ENCODE measurements at regions not wholly inside any gene's neighbourhood (a gene's known extent, or its start where the extent isn't known, plus 50 kb on each side); places are given as distances from the start of the nearest gene placed in this dataset.
"Not testable (repeated sequence)": the region's sequence is repeated elsewhere in the genome, so short reads cannot be mapped to it uniquely, and the experiment has no call there.

DNA sequence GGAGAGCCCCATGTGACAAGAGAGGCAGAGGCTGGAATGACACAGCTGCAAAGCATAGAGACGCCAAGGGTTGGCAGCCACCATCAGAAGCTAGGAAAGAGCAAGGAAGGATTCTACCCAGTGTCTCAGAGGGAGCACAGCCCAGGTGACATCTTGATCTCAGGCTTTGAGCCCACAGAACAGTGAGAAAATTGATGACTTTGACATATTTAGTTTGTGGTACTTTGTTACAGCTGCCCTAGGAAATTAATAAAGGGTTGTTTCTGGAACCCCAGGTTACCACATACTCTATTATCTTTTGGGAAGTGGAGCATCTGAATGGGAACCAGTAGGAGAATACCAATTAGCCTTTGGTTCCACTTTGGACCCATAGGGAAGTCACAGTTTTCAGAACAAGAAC lies 231.7 kb downstream of the ZNF621 start:
- no peak for DNase-seq

DNA sequence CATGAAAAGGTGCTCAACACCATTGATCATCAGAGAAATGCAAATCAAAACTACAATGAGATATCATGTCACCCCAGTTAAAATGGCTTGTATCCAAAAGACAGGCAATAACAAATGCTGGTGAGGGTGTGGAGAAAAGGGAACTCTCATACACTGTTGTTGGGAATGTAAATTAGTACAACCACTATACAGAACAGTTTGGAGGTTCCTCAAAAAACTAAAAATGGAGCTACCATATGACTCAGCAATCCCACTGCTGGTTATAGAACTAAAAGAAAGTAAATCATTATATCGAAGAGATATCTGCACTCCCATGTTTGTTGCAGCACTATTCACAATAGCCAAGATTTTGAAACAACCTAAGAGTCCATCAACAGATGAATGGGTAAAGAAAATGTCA lies 238.0 kb downstream of the ZNF621 start:
- DNase-seq: not testable (repeated sequence)

GRCh38 chr3:40763807-40764206 lies 239.0 kb downstream of the ZNF621 start:
- DNase-seq: no peak

DNA sequence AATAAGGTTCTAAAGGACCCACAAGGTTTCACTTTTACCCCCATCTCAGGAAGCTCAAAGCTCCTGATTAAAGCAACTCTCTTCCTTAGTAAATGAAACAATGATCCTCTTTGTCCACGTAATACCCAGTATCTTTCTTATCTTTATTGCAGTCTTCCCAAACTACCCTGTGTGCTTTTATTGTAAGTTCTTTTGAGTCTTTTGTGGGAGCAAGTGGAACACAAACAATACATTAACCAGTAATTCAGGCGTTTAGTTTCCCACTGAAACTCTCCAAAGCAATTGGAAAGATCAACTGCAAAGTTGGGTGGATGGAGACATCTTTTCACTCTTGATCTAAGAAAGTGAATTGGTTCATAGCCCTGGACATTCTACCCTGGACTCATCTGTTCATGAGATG lies 240.0 kb downstream of the ZNF621 start:
- no peak for DNase-seq

GRCh38 chr3:40765884-40766283 lies 241.1 kb downstream of the ZNF621 start:
- DNase-seq: no peak

- no peak for DNase-seq
Observed at GRCh38 chr3:40766396-40766795, 241.6 kb downstream of the ZNF621 start.

GRCh38 chr3:40768046-40768445 lies 243.3 kb downstream of the ZNF621 start:
- DNase-seq: no peak

- DNase-seq: no peak
Observed at GRCh38 chr3:40768536-40768935, 243.8 kb downstream of the ZNF621 start.

DNA sequence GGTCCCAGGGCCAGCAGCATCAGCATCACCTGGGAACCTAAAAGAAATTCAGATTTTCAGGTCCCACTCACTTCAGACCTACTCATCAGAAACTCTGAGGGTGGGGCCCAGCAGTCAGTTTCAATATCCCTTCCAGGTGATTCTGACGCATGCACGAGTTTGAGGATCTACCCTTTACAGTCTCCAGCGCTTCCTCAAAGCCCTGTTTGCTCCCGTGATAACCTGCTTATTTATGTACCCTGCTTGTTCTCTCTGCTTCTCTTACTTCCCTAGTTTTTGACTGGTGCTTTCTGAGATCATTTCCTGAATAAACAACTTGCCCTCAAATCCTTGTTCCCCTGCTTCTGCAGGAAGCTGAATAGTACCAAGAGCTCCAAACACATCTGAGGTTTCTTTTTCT lies 245.3 kb downstream of the ZNF621 start:
- DNase-seq: no peak

GRCh38 chr3:40771112-40771511 lies 246.4 kb downstream of the ZNF621 start:
- no peak for DNase-seq

DNA sequence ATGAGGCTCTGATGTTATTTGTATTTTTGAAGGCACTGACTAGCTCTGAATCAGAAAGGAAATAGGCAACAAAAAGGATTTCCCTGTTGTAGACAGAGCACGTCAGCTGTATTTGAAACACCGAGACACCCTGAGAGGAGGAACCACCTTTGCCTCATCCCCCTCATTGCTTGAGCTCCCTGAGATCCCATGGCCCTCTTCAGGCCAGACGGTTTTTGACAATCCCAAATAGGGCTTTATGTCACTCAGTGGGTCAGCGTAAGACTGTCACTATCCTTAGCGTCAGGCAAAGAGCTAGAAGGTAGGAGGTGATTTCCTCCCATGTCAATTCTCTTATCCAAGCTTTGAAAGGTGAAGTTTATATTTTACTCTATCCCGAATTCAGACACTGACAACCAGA lies 254.3 kb downstream of the ZNF621 start:
- no peak for DNase-seq

DNA sequence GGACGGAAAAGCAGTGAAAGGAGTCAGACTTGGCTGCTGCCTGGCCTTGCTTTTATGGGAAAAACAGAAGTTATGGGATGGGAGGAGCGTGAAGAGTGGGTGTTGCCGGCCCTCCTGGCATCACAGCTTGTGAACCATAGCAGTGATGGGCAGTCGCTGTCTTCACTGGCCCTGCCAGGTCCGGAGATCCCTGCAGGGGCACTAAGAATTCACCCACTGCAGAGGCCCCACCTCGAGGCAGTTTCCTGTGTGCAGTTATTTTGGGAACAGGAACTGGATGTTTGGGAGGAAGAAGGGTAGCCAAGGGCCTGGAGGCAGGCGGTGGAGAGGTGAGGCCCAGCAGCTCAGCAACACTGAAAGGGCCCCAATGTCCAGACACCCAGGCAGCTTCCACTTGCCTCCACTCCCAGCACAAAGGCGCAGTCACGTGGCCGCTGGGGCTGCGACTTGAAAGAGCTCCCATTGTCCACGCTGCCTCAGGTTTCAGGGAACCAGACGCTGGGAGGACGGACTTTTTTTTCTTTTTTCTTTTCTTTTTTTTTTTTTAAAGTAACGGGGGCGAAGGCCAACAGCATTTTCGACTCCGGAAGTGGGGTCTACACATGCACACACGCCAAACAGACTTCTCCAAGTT lies 255.6 kb downstream of the ZNF621 start:
- peak; percentile 45 to 75 (median 47) for DNase-seq

- DNase-seq: peak; percentile 6 to 75 (median 47)
Observed at GRCh38 chr3:40780925-40781406, 256.2 kb downstream of the ZNF621 start.

DNA sequence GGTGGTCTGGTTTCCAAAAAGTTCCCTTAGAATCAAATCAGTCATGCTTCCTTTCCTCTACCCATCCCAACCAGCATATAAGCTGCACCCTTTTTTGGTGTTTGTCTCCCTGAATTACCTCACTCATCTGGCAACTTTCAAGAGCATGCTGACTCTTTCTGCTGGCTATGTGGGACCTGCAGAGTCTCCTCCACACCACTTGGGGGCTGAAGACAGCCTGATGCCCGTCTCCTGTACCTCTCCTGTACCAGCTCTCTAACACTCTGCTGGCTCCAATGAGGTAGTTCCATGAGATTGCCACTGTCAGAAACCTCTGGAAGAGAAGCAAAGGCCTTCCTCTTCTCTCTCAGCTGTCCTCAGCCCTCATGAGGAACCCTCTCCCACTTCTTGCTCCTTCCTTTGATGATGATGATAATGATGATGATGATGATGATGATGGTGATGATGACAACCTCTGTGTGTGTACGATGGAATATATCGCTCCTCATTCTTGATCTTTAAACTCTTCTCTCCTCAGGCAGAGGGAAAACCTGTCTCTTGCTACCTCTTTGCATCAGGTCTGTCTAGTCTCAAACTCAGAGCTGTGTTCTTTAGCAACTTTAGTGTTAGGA lies 257.5 kb downstream of the ZNF621 start:
- no peak for DNase-seq

DNA sequence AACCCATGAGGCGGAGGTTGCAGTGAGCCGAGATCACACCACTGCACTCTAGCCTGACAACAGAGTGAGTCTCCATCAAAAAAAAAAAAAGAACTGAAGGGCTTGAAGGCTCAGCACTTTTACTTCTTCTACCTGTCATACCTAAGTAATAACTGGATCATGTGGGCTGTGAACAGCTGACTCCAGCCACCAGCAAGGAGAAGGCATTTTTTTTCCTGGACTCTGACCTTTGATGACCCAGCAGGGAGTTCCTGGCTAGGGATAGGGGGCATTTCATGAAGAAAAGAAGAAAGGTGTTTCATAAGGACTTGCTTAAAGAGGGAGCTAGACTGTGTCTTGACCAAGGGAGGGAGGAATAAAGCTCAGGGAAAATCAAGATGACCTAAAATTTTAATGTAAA lies 266.0 kb downstream of the ZNF621 start:
- no peak for DNase-seq

- no peak for DNase-seq
Observed at GRCh38 chr3:40793730-40794129, 269.0 kb downstream of the ZNF621 start.

- no peak for DNase-seq
Observed at GRCh38 chr3:40800343-40800742, 275.6 kb downstream of the ZNF621 start.

DNA sequence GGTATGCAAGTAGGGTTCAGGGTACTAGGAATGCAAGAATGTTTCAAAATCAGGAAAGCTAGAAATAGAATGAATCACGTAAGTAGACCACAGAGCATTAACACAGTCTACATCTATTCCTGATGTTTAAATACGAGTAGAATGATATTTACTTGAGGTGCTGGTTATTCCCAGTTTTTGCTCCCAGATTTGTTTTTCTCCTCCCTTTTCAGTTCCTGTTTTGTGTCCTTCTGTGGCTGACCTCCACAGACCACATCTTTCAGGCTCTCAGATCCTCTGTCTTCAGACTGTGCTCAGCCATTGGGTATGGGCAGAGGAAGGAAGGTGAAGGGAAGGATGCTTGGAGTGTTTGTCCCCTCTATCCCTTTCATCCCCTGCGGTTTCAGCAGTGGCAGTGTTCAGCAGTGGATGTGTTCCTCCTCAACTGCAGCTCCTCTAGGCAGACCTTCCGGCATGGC lies 276.6 kb downstream of the ZNF621 start:
- DNase-seq: no peak

GRCh38 chr3:40803311-40803710 lies 278.6 kb downstream of the ZNF621 start:
- DNase-seq: no peak

DNA sequence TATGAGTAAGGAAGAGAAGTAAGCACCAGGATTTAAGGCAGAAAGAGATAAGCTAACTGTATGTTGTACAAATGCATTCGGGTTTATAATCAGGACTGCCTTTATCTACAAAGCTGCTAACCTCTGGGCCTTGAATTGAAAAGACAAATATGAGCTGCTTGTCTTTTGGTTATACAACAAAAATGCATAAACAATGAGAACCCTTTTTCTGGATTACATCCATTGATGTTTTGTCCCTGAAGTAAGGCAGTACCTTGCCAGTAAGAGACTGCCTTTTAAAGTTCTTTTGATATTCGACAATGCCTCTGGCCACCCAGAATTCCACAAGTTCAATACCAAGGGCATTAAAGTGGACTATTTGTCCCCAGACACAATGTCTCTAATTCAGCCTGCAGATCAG lies 280.7 kb downstream of the ZNF621 start:
- no peak for DNase-seq

DNA sequence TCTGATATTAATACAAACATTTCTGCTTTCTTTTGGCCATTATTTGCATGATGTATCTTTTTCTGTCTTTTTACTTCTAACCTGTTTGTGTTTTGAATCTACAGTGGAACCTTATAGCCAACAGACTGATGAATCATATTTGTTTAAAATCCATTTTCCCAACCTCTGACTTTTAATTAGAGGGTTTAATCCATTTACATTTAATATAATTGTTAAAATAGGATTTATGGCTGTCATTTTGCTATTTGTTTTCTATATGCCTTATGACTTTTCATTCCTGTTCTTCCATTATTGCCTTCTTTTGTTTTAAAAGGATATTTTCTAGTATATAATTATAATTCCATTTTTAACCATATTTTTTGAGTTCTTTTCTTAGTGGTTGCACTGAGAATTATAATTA lies 286.1 kb downstream of the ZNF621 start:
- no peak for DNase-seq

GRCh38 chr3:40817017-40817416 lies 292.3 kb downstream of the ZNF621 start:
- DNase-seq: no peak

GRCh38 chr3:40821315-40821714 lies 296.6 kb downstream of the ZNF621 start:
- DNase-seq: no peak

DNA sequence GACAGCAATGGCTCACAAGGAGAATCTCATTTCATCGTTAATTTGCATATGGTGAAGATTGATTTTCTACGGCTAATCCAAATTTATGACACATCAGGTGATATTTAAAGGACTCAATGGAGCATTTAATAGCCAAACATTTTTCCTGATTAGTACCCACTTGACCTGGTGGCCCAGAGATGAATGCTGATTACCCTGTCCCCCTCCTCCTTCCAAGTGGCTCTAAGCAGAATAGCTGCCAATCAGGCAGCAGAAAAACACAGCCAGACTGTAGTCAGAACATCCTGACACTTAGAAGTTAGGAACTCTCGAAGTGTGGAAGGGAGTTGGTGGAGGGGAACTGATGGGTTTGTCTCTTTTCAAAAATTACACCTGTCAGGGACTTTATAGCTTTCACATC lies 302.5 kb downstream of the ZNF621 start:
- DNase-seq: peak in 2 of 3 experiments; percentile 26 to 73
